ENCODE measurements at regions not wholly inside any gene's neighbourhood (a gene's known extent, or its start where the extent isn't known, plus 50 kb on each side); places are given as distances from the start of the nearest gene placed in this dataset.

DNA sequence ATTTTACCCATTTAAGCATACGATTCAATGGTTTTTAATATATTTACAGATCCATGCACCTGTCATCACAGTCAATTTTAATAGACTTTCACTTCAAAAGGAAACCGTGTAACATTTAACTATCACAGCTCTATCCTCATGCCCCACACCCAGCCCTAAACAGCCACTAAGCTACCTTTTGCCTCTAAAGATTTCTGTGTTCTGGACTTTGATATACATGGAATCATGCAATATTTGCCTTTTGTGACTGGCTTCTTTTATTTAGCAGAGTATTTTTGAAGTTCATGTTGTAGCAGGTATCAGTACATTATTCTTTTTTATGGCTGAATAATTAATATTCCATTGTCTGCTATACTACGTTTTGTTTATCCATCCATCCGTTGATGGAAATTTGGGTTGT is 50.3 kb upstream of the STX16 start:
- no peak for DNase-seq

DNA sequence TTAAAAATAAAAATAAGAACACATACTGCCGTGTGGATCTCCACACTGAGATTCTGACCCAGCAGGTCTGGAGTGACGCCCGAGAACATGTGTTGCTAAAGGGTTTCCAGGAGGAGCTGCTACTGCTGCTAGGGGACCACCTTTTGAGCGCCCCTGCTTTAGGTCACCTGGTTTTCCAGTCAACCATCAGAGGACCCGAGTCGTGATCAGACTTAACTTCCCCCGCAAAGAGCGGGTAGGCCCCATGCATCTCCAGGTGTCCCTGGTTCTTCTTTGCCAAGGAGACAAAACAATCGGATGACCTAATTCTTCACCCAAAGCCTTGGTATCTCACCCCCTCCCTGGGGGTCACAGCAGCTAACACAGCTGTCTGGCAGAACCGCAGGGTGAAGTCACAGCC is 51.1 kb upstream of the STX16 start:
- no peak for DNase-seq

DNA sequence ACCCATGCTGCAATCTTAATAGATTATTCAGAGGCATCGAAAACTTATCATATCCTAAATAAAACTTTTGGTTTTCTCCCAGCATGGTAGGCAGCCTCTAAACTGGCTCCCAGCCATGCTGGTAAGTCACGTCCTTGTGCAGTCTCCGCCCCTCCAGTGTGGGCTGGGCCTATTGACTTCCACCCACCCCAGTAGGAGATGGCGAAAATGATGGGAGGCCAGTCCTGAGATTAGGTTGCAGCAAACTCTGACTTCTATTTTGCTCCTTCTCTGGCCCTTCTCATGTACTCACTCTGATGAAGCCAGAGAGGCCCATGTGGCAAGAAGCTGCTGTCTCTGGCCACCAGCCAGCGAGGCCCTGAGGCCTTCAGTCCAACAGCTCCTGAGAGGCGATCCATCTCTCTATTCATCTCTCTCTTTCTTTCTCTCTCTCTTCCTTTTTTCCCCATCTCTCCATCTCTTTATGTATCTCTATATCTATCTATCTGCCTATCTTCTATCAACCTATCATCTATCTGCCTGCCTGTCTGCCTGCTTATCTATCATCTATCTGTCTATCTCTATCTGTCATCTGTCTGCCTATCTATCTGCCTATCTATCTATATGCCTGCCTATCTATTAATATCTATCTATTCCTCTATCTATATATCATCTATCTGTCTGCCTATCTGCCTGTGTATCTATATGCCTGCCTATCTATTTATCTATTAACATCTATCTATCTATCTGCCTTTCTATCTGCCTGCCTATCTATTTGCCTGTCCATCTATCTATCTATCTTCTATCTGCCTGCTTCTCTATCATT is 52.7 kb upstream of the STX16 start:
- no peak for DNase-seq

DNA sequence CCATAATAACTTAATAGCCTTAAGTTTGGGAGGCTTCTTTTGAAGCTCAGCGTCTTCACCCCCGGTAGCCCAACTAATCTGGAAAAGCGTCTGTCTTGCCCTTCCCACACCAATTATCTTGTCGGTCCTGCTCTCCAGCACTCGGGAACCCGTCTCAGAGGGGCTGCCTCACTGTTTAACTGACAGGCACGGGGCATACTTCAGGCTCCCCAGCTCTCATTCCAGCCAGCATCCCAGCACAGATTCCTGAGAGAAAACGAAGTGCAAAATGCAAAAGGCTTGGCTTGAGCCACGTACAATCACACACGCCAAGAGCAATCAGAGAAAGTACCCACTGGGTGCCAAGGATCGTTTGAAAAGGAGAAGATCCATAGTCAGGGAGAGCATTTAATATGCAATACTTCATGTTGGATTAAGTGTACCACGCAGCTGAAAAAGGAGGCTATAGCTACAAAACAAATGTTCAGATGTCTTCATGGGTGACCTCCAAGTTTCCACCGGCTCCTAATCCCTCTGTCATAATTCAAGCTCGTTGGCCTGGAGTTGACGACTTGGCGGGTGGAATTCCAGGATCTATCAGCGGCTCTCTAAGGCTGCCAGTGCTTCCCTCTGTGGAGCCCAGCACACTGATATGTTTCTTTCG is 53.7 kb upstream of the STX16 start:
- no peak for DNase-seq

DNA sequence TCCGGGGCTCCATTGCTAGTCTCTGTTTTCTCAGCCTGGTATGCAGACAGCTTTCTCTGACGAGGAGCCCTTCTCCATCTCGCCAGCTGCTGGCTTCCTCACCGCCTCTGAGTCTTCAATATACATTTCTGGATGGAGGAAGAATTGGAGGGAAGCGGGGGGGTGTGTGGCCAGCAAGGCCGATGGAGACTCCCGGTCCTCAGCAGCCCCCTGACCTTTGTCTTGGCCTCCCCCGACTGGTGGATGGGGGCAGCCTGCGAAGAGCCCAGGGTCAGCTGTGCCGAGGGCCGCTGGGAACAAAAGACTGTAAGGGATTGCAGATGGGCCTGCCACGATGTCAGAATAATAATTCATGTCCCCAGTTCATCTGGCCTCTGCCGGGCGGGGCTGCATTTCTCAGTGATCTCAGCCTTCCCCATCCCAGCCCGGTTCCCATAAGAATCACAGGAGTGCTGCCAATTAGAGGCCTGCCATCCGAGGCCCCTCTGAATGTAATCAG is 54.3 kb upstream of the STX16 start:
- peak; percentile 31 to 58 for DNase-seq

DNA sequence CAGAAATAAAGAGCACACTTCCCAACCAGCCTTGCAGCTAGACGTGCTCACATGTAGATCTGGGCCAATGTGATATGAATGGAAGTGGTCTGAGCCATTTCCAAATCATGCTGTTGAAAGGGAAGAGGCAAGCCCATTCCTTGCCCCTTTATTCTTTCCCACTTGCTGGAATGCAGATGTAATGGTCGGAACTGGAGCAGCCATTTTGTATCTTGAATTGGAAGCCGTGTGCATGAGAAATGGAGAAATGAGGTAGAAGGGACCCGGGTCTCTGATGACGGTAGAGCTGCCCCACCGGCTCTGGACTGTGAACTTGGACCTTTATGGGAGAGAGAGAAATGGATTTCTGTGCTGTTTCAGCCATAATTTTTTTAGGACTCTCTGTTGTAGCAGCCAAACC is 54.8 kb upstream of the STX16 start:
- DNase-seq, result no peak

DNA sequence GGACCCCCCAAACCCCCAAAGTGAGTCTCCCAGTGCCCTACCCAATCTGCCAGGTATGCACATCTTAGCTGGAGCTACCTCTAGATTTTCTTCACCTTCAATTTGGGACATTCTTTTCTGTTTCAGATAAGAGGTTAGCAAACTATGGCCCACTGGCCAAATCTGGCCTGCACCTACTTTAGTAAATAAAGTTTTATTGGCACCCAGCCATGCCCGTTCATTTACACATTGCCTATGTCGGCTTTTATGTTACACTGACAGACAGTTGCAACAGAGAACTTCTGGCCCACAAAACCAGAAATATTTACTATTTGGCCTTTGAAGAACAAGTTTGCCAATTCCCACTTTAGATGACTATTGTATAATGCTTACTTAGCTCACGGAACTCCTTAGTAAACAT is 55.9 kb upstream of the STX16 start:
- no peak for DNase-seq

DNA sequence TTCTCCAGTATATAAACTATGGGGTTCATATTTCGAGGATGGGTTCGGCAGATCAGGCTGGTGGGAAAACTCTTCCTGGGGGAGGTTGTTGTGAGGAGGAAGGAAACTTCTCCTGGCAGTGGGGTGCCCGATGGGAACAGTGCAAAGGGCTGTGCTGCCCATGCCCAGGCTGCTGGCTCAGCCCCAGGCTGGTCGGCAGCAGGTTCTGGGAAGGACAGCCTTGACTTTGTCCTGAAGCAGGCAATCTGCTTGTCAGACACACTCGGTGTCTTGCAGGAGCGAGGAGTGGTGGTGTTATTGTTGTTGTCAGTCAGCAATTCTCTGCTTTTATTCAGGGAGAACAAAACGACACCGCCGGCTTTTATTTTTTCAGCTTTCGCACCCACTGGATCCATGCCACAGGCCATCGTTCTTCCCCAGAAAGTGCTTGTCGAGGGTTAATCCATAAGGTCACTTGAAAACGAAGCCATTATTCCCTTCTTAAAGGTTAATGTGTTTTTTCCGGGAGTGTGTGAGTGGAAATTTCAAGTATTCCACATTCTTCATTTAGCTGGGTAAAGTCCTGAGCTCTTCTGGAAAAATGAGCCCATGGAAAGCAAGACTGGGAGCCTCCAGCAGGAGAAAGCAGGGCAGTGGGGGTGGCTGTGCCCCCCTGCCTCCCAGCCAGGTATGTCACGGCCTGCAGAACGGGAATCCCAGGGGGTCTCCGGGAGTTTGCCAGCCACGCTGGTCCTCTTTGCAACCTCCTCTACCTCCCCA is 57.0 kb upstream of the STX16 start:
- DNase-seq, result no peak

DNA sequence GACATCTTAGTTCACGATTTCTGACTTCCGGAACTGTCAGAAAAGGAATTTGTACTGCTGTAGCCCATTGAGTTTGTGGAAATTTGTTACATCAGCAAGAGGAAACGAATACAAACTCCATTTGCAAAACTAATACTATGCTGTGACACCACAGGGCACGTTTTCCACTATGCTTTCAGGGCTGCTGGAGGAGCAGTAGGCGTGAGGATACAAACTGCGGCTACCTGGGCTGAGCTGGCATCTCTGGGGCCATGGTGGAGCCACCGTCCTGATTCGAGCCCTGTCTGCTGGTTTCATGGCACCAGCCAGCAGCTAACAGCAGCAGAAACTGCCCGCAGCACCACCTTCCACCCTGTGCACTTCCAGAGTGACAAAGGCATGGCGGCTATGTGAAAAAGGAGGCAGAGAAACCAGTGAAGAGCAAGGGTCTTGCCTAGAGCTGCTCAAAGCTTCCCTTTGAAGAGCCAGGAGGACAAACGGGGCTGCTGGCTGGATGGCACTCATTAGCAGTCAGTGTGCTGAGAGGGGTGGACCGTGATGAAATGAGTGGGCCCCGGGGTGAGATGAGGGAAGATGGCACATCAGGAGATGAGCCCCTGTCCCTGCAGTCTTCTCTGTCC is 58.9 kb upstream of the STX16 start:
- DNase-seq, result no peak

DNA sequence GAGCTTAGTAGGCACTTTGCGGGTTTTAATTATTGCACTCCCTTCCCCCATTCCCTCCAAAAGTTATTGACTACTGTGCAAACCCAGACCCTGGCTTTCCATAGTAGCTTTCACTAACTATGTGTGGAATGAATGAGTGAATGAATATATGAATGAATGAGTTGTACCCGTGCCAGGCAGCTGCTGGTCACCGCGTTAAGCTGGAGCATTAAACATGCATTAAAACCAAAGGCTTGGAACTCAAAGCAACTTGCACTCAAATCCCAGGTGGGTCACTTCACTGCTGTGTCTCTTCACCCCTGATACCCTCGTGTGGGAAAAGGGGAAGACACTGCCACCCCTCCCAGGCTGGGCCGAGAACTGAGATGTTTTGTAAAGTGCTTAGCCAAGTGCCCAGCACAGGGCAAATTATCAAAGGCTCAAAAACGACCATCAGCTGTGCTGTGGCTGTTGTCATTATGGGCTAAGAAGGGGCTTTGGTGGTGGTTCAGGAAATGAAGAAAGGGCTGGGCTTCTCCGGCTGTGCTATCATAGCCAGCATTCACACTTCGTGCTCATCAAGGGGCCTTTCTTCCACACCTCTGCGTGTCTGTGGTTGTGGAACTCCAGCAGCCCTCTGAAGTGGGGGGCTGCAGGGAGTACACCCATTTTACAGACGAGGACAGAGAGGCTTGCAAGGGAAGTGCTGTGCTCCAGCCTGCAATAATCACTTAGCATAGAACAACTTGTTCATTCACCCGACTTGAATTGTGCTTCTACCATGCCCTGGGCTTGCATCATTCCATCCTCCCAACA is 60.2 kb upstream of the STX16 start:
- no peak for DNase-seq

DNA sequence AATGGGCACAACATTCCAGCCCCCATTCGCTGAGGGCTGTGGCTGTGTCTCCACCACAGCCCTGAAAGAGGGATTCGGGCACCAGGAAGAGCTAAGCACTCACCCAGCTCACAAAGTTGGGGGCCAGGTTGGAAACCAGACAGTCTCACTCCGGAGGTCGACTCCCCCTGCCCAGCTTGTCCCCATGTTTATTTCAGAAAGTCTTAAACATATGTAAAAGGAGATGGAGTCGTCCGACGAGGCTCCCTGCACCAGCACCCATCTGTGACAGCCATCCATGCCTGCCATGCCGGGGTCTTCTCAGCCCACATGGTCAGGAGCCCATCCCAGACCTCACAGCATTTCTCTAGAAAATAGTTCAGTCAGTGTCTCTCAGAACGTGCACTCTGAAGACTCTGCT is 63.6 kb upstream of the STX16 start:
- no peak for DNase-seq

DNA sequence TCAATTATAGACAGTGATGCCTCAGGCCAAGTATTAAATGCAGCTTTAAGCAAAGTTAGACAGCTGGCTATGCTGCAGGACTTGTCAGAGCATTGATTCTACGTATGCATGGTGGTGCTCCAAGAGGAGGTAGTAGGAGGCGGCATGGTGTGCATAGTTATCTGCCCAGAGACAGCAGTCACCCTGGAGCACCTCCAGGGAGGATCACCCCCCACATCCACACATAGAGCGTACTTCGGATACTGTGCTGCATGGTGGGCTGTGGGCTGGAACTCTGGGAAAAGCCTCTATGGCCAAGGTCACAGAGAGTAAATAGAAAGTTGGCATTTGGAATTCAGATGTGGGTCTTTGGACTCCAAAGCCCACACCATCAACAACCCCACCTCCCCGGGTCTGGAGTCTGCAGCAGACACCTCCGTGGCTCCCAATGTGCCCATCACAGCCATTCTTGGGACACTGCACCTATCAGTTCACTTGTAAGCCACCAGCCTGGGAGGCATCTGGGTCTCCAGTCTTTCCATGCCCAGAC is 64.5 kb upstream of the STX16 start:
- no peak for DNase-seq

DNA sequence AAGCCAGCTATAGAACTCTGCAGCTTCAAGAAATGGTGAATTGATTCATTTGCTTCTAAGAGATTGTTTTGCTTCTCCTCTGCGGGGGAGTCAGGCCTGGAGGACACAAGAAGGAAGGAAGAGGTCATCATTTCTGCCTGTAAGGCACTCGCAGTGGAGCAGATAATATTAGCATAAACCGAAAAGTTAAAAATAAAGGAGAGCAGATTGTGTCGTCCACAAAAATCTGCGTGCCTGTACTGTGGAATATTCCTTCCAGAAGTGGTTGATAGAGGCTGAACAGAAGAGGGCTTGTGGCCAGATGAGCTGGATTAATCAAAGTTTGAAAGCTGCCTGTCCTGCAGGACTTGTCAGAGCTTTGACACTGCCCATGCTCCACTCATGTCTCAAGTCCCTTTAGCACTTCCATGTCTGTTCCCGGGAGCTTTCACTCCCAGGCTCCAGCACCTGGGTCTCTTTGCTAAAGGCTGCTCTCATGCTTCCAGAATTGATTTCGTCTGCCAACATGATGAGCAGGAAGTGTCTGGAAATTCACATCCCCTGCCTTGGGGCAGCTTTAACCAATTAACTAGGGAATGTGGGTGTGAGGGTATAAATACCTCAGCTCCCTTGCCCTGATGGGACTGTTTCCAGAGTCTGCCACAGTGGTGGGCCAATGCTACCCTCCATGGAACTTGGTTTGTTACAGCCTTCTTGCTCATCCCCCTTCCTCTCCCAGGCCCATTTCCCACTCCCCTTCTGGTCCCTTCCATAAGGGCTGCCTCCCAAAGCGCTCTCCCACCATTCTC is 65.1 kb upstream of the STX16 start:
- DNase-seq, result no peak

DNA sequence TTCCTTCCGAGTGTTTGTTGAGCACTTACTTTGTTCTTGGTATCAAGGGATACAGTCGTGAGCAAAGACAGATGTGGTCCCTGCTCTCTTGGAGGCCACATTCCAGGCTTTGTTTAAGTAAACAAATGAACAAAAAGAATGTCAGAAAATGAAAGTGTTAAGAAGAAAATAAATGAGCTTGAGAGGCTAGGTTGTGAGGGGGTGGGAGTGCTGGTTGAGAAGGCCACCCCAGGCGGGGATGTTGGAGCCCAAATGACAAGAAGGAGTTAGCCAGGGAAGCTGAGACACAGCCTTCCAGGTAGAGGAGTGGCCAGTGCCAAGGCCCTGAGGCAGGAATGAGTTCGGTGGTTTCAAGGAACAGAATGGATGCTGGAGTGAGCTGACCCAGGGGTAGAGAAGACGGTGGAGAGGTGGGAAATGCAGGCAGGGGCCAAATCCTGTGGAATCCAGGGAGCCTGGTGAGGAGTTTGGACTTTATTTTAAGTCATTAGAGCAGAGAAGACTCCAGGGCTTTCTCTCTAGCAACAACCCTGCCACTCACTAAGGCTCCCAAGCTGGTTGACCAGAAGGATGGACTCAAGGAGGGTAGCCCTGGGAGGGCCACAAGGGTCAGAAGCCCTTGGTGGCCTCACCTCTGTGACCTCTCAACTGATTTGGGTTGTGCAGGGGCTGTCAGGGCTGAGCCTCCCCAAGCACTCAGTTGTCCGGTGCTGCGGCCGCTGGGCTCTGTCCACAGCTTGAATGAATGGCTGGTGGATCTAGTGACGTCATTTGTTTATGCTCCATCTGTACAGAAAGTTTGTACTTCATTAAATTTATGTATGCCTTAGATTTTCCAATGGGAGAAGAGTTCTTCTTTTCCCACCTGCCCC is 66.0 kb upstream of the STX16 start:
- DNase-seq, result no peak

DNA sequence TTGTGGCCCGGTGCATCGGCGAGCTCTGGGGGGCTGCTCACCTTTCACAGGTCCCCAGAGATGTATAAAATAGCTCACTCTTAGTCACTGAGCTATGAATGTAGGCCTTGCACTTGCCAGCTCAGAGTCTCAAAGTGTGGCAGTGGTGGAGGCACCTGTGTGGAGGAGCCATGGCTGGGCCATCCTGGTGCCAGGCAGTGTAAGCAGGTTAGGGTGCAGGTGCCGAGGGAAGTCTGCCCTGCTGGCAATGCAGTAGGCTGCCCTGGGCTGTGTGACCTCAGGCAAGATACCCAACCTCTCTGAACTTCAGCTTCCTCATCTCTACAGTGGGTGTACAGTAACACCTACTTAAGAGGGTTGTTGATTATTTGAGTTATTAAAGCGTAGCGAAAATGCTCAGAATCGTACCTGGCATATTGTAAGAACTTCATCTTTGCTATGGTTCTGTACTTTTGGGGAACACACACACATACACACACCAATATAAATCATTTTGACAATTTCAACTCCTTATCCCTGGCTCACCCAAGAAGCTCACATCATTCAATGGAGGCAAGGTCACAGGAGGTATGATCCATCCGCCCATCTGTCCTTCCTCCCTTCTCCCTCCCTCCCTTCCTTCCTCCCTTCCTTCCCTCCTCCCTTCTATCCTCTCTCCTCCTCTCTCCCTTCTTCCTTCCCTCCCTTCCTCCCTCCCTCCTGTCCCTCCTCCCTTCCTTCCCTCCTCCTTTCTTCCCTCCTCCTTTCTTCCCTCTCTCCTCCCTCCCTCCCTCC is 66.8 kb upstream of the STX16 start:
- no peak for DNase-seq

DNA sequence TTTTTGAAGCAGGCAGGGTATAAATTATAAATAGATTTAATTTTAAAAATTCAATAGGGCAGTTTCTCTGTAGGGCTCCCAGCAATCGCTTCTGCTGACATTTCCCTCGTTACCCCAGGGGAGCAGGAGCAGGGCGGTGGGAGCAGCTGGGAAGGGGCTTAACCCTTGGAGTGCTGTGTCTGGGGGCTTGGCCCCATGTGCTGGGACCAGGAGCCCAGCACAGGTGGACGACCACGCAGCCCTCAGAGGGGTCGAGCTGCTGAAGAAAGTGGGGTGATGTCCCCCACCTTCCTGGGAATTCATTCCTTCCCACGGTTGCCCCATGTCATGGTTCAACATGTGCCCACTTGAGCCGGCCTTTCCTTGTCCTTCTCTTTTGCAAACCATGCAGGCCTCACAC is 67.5 kb upstream of the STX16 start:
- no peak for DNase-seq

DNA sequence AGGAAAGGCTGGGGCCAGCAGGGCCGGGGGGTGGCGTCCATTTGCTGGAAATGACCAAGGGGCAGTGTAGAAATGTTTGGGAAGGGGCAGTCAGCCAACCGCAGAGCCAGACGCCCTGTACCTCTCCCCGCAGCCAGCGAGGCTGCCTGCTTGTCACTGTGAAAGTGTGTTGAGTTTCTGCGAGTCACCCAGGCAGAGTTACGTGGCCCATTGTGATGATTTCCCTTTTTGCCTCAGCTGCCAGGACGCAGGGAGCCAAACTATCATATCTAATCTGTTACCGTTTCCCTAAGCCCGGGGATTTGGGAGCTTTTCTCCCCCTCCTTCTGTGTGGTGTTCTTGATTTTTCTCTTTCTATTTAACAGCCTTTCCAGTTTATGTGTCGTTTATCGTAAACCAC is 67.9 kb upstream of the STX16 start:
- no peak for DNase-seq

DNA sequence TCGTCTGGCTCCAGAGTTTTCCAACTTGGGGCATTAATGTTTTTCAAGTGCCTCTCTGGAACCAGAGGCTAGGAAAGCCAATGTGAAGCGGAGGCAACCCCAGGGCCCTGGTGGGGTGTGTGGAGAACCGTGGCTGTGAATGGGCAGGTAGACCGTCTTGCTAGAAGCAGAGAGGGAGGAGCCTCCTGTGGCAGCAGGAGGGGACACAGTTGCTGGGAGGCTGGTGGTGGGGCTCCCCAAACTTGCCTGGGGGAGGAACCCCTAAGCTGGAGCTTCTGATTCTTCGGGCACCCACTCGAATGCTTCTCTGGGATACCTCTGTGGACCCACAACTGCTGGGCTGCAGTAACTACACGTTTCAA is 65.3 kb upstream of the APCDD1L start:
- DNase-seq, result no peak

DNA sequence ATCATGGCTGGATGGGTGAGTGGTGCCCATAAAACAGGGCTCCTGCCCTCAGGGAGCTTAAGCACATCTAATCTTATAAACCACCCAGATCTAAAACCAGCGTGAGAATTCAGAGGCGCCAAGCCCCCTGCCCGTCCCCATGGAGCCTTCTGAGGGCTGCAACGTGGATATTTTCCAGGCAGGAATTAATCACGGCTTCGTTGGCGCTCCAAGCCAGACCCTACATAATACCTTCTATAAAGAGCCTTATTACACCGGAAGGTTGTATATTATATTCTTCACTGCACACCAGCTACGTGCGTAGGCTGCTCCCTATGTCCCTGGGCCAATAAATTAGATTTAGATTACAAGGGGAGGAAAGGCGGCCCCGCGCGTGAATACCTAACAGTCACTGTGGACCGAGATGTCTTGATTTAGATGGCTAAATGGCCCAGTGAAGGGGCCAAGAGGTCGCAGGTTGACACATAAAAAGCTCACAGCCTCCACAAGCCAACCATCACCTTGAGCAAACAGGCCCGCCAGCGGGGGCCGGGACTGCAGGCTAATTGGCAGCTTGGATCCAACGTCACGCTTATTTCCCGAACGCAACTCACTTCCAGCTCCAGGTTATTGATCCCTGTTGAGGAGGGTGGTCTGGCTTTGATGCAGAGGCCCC is 64.7 kb upstream of the APCDD1L start:
- no peak for DNase-seq
